Ascending aorta (tissue), 2 donors: ENCODE measurements at regions not wholly inside any gene's neighbourhood (a gene's known extent, or its start where the extent isn't known, plus 50 kb on each side); places are given as distances from the start of the nearest gene placed in this dataset.

Experiments used
- DNase-seq, 2 donors: peaks; one replicate each; pipeline ENCODE4 v3.0.0-alpha.2; 2019; ENCODE audit warnings: low spot score in 2 of 2
- H3K27ac ChIP-seq, 2 donors: fragments of 200-600 bp; sonication (generic); one replicate each; pipeline ENCODE4 v1.5.1; 2016 to 2017; ENCODE audit warnings: mild to moderate bottlenecking in 1 of 2
- H3K27me3 ChIP-seq: fragments of 200-600 bp; sonication (generic); one replicate; pipeline ENCODE4 v1.5.1; 2017
- H3K36me3 ChIP-seq, 2 donors: fragments of 200-600 bp; sonication (generic); one replicate each; pipeline ENCODE4 v1.5.1; 2016
- H3K4me1 ChIP-seq, 2 donors: fragments of 200-600 bp; sonication (generic); one replicate each; pipeline ENCODE4 v1.5.1; 2016 to 2017; ENCODE audit warnings: mild to moderate bottlenecking in 1 of 2
- H3K4me3 ChIP-seq, 2 donors: fragments of 200-600 bp; sonication (generic); one replicate each; pipeline ENCODE4 v1.5.1; 2016 to 2017; ENCODE audit warnings: mild to moderate bottlenecking in 1 of 2
- H3K9me3 ChIP-seq, 2 donors: fragments of 200-600 bp; sonication (generic); one replicate each; pipeline ENCODE4 v1.5.1; 2016
- CTCF ChIP-seq, 3 experiments: fragments of 200-600 bp in 2 of 3; fragments of 450-650 bp in 1 of 3; sonication (generic) in 2 of 3; IDR thresholded peaks; one replicate each; pipeline ENCODE4 v1.5.1; 2016 to 2019; ENCODE audit warnings: antibody characterized with exemption in 3 of 3, mild to moderate bottlenecking in 1 of 3, moderate library complexity in 1 of 3
- intact Hi-C: fragments of 100-400 bp; cut with DNase I; formaldehyde crosslinking; loops from one replicate; pipeline ENCODE4 v1.15.1; 2023

- Histone ChIP-seq H3K27ac (no peak overlapping the region), H3K27me3 (no peaks in the 10 kb centered on the region), H3K36me3 (no peaks in the 10 kb centered on the region), H3K4me1 (no peaks in the 10 kb centered on the region), H3K9me3 (no peaks in the 10 kb centered on the region), H3K4me3 (no peak overlapping the region)
- no peak for DNase-seq
- TF ChIP-seq CTCF (IDR thresholded peaks at IDR 0.05), result no peak
- intact Hi-C loops, result no loop called here
Observed at GRCh38 chr4:164212714-164213113, 541.2 kb upstream of the SMIM31 start.

GRCh38 chr4:164215113-164215741 is 538.7 kb upstream of the SMIM31 start:
- Histone ChIP-seq H3K36me3 (no peaks in the 10 kb centered on the region), H3K27ac (no peak overlapping the region), H3K4me1 (no peaks in the 10 kb centered on the region), H3K27me3 (no peaks in the 10 kb centered on the region), H3K4me3 (no peak overlapping the region), H3K9me3 (no peaks in the 10 kb centered on the region)
- no peak for DNase-seq
- no peak for TF ChIP-seq CTCF (IDR thresholded peaks at IDR 0.05)
- intact Hi-C loops, result no loop called here

GRCh38 chr4:164221631-164222030 is 532.3 kb upstream of the SMIM31 start:
- intact Hi-C loops, result no loop called here
- Histone ChIP-seq H3K4me1 (no peaks in the 10 kb centered on the region), H3K27ac (no peak overlapping the region), H3K27me3 (no peaks in the 10 kb centered on the region), H3K9me3 (no peaks in the 10 kb centered on the region), H3K4me3 (no peak overlapping the region), H3K36me3 (no peaks in the 10 kb centered on the region)
- no peak for TF ChIP-seq CTCF (IDR thresholded peaks at IDR 0.05)
- DNase-seq, result no peak

- no peak overlapping the region for H3K27ac ChIP-seq
- intact Hi-C loops, result no loop called here
- no peak for DNase-seq
- no peaks in the 10 kb centered on the region for H3K4me1 ChIP-seq
- no peak for TF ChIP-seq CTCF (IDR thresholded peaks at IDR 0.05)
- no peaks in the 10 kb centered on the region for H3K36me3 ChIP-seq
- H3K27me3 ChIP-seq, result no peaks in the 10 kb centered on the region
- H3K4me3 ChIP-seq, result no peak overlapping the region
- H3K9me3 ChIP-seq, result no peaks in the 10 kb centered on the region
Observed at GRCh38 chr4:164224871-164225270, 529.1 kb upstream of the SMIM31 start.

GRCh38 chr4:164229255-164229654 is 524.7 kb upstream of the SMIM31 start:
- DNase-seq, result no peak
- Histone ChIP-seq H3K27ac (no peak overlapping the region), H3K4me1 (no peaks in the 10 kb centered on the region), H3K36me3 (no peaks in the 10 kb centered on the region), H3K4me3 (no peak overlapping the region), H3K27me3 (no peaks in the 10 kb centered on the region), H3K9me3 (no peaks in the 10 kb centered on the region)
- intact Hi-C loops, result no loop called here
- TF ChIP-seq CTCF (IDR thresholded peaks at IDR 0.05), result no peak

- H3K4me1 ChIP-seq, result no peaks in the 10 kb centered on the region
- H3K36me3 ChIP-seq, result no peaks in the 10 kb centered on the region
- no peak for DNase-seq
- H3K27me3 ChIP-seq, result no peaks in the 10 kb centered on the region
- no peak for TF ChIP-seq CTCF (IDR thresholded peaks at IDR 0.05)
- intact Hi-C loops, result no loop called here
- H3K9me3 ChIP-seq, result no peaks in the 10 kb centered on the region
- H3K4me3 ChIP-seq, result no peak overlapping the region
- no peak overlapping the region for H3K27ac ChIP-seq
Observed at GRCh38 chr4:164239433-164239832, 514.5 kb upstream of the SMIM31 start.
